ENCODE measurements at regions not wholly inside any gene's neighbourhood (a gene's known extent, or its start where the extent isn't known, plus 50 kb on each side); places are given as distances from the start of the nearest gene placed in this dataset.

DNA sequence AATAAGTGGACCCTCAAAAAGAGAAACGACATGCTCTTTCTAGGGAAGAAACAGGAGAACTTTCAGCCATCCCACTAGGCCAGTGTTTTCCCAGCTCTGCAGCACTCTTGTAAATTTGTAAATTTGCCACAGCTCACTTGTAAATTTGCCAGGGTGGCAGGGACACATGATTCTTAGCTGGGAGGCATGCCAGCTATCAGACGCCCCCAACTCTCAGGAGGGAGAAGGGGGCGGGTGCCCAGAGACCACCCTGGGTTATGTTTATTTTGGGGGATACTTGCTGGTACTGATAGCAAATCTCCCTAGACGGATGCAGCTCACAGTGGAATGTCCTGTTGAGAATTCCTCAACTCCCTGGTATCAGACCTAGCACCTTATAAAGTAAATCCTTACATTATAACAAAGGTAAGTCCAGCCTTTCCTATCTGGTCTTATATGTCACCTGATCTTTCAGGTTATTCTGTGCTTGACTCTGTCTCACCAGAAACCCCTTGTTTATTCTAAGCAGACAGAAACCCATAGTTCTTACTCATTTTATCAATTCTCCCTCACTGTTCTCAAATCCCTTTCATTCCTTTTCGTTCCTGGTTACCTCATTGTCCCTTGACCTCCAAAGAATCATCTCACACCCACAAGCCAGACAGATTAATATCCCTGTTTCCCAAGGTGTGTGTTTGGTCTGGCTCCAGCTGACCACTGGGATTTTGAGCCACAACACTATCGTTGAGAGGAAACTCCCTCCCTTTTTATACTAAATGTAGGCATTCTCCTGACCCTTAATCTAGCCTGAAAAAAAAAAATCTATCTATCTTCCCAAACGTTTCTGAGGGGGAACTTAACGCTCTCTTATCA lies 69.3 kb upstream of the HMGA2 start (continued):
- no peak for TF ChIP-seq MAX (IDR thresholded peaks at IDR 0.05)
- TF ChIP-seq NR2F2 (IDR thresholded peaks at IDR 0.05) = no peak
- no peak for TF ChIP-seq HNF4G (IDR thresholded peaks at IDR 0.05)
- TF ChIP-seq HNF4A (conservative IDR thresholded peaks at IDR 0.05) = no peak
- no peak for TF ChIP-seq ATF3 (IDR thresholded peaks at IDR 0.05)
- TF ChIP-seq FOXA2 (IDR thresholded peaks at IDR 0.05) = no peak

DNA sequence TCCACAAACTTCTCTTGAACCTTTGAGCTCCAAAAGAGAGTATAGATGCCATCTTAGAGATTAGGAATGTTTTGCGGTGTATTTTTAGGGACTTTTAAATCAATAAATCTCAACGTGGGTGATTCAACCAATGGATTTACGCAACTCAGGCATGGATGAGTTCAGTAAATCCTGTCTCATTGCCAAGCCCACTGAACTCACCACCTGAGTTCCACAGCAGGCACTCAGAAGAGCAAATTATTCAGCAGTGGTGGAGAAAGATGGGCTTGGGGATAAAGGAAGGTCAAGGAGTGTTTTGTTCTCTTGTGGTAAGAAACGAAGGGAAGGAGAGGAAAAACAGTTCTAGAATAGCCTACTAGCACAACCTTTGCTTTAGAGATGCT lies 68.7 kb upstream of the HMGA2 start:
- H3K4me1 ChIP-seq (ENCODE audit: control insufficient read depth in 4 of 4, insufficient read depth in 4 of 4, low read length in 3 of 4) = no peaks in the 10 kb centered on the region
- H3K9ac ChIP-seq (ENCODE audit: low read depth in 1 of 2, low read length in 2 of 2) = no peak overlapping the region
- peaks cover 0 to 8% (median 0%) of the 10 kb centered on the region in 4 donors for H3K27me3 ChIP-seq (ENCODE audit: control insufficient read depth in 4 of 4, insufficient read depth in 4 of 4, low read length in 3 of 4)
- WGBS = 58% methylated on average over 4 of the region's 4 CpGs
- no peak for DNase-seq (ENCODE audit: low spot score)
- H3K4me3 ChIP-seq (ENCODE audit: low read depth in 1 of 3, low read length in 3 of 3) = no peak overlapping the region
- no peaks in the 10 kb centered on the region for H3K9me3 ChIP-seq (ENCODE audit: control insufficient read depth in 4 of 4, low read length in 3 of 4)
- TF ChIP-seq GABPA (IDR thresholded peaks at IDR 0.05 in 1 of 2, conservative IDR thresholded peaks at IDR 0.05 in 1 of 2) (no peak), SP1 (IDR thresholded peaks at IDR 0.05) (no peak), CTCF (IDR thresholded peaks at IDR 0.05; ENCODE audit: low read depth, low read length, missing input control) (no peak), NR2F2 (IDR thresholded peaks at IDR 0.05) (no peak), HNF4A (conservative IDR thresholded peaks at IDR 0.05) (no peak), FOXA1 (IDR thresholded peaks at IDR 0.05) (no peak), YY1 (IDR thresholded peaks at IDR 0.05) (no peak), RXRA (IDR thresholded peaks at IDR 0.05) (no peak), MAX (IDR thresholded peaks at IDR 0.05) (no peak), RAD21 (IDR thresholded peaks at IDR 0.05) (no peak), TAF1 (conservative IDR thresholded peaks at IDR 0.05) (no peak), JUND (IDR thresholded peaks at IDR 0.05) (no peak)
- TF ChIP-seq, protein P1, sequence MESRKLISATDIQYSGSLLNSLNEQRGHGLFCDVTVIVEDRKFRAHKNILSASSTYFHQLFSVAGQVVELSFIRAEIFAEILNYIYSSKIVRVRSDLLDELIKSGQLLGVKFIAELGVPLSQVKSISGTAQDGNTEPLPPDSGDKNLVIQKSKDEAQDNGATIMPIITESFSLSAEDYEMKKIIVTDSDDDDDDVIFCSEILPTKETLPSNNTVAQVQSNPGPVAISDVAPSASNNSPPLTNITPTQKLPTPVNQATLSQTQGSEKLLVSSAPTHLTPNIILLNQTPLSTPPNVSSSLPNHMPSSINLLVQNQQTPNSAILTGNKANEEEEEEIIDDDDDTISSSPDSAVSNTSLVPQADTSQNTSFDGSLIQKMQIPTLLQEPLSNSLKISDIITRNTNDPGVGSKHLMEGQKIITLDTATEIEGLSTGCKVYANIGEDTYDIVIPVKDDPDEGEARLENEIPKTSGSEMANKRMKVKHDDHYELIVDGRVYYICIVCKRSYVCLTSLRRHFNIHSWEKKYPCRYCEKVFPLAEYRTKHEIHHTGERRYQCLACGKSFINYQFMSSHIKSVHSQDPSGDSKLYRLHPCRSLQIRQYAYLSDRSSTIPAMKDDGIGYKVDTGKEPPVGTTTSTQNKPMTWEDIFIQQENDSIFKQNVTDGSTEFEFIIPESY (IDR thresholded peaks at IDR 0.05) = no peak
- TF ChIP-seq, protein P2, sequence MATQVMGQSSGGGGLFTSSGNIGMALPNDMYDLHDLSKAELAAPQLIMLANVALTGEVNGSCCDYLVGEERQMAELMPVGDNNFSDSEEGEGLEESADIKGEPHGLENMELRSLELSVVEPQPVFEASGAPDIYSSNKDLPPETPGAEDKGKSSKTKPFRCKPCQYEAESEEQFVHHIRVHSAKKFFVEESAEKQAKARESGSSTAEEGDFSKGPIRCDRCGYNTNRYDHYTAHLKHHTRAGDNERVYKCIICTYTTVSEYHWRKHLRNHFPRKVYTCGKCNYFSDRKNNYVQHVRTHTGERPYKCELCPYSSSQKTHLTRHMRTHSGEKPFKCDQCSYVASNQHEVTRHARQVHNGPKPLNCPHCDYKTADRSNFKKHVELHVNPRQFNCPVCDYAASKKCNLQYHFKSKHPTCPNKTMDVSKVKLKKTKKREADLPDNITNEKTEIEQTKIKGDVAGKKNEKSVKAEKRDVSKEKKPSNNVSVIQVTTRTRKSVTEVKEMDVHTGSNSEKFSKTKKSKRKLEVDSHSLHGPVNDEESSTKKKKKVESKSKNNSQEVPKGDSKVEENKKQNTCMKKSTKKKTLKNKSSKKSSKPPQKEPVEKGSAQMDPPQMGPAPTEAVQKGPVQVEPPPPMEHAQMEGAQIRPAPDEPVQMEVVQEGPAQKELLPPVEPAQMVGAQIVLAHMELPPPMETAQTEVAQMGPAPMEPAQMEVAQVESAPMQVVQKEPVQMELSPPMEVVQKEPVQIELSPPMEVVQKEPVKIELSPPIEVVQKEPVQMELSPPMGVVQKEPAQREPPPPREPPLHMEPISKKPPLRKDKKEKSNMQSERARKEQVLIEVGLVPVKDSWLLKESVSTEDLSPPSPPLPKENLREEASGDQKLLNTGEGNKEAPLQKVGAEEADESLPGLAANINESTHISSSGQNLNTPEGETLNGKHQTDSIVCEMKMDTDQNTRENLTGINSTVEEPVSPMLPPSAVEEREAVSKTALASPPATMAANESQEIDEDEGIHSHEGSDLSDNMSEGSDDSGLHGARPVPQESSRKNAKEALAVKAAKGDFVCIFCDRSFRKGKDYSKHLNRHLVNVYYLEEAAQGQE (IDR thresholded peaks at IDR 0.05) = no peak
- H3K27ac ChIP-seq (ENCODE audit: low read depth in 1 of 2, low read length in 2 of 2) = no peak overlapping the region
- H3K36me3 ChIP-seq (ENCODE audit: control insufficient read depth in 4 of 4, insufficient read depth in 3 of 4, low read depth in 1 of 4, low read length in 3 of 4) = no peaks in the 10 kb centered on the region

All from liver (tissue), 8 donors.